Naive thymus-derived CD4-positive, alpha-beta T cell (primary cell): ENCODE measurements at regions not wholly inside any gene's neighbourhood (a gene's known extent, or its start where the extent isn't known, plus 50 kb on each side); places are given as distances from the start of the nearest gene placed in this dataset.

Experiments
- ATAC-seq: fragments of 150-1000 bp; cut with Tn5 transposase; 2 replicates; pipeline ENCODE4 v1.10.0; 2021; ENCODE audit warnings: mild to moderate bottlenecking, moderate library complexity
- CTCF ChIA-PET: fragments of 350-600 bp; sonication (Branson Sonifier 250); formaldehyde crosslinking; loops from one replicate; lab custom pipeline; 2021; ENCODE audit warnings: antibody characterized with exemption; lab: Charles Lee
- POLR2A ChIA-PET: fragments of 350-600 bp; sonication (Branson Sonifier 250); formaldehyde crosslinking; loops from one replicate; lab custom pipeline; 2021; ENCODE audit warnings: antibody characterized with exemption, inconsistent platforms; lab: Charles Lee
- DNase-seq, 9 donors: peaks; one replicate each; pipeline versions ENCODE4 v3.0.0 to v3.0.0-alpha.2; 2020 to 2022; ENCODE audit warnings: mixed read lengths in 1 of 9
- H3K27ac ChIP-seq: one replicate; pipeline ENCODE4 v1.7.0; 2013; ENCODE audit warnings: mild to moderate bottlenecking, low read depth, low read length, moderate library complexity
- H3K27me3 ChIP-seq, 2 donors: one replicate each; pipeline ENCODE4 v1.7.0; 2013; ENCODE audit warnings: low read length in 2 of 2, mild to moderate bottlenecking in 2 of 2, moderate library complexity in 2 of 2; ENCODE audit not compliant: control insufficient read depth in 2 of 2, insufficient read depth in 2 of 2
- H3K36me3 ChIP-seq, 3 experiments: 1 replicate in 2 of 3; 2 replicates in 1 of 3; pipeline ENCODE4 v1.7.0; 2013; ENCODE audit warnings: low read length in 3 of 3, mild to moderate bottlenecking in 3 of 3, moderate library complexity in 1 of 3; ENCODE audit not compliant: insufficient read depth in 3 of 3, control insufficient read depth in 2 of 3
- H3K4me1 ChIP-seq, 2 donors: one replicate each; pipeline ENCODE4 v1.7.0; 2013; ENCODE audit warnings: low read length in 2 of 2, mild to moderate bottlenecking in 2 of 2, moderate library complexity in 1 of 2; ENCODE audit not compliant: control insufficient read depth in 2 of 2, insufficient read depth in 2 of 2
- H3K4me3 ChIP-seq: 2 replicates; pipeline ENCODE4 v1.7.0; 2013; ENCODE audit warnings: mild to moderate bottlenecking, low read length
- H3K9me3 ChIP-seq, 3 experiments: 1 replicate in 2 of 3; 2 replicates in 1 of 3; pipeline ENCODE4 v1.7.0; 2013; ENCODE audit warnings: low read length in 3 of 3; ENCODE audit not compliant: control insufficient read depth in 2 of 3
- H3K27ac Mint-ChIP-seq, 9 donors: one replicate each; pipeline ENCODE4 v1.8.0; 2020 to 2022; ENCODE audit warnings: mixed read lengths in 9 of 9, mild to moderate bottlenecking in 8 of 9, moderate library complexity in 5 of 9, inconsistent platforms in 2 of 9
- H3K27me3 Mint-ChIP-seq, 5 donors: one replicate each; pipeline ENCODE4 v1.8.0; 2021 to 2022; ENCODE audit warnings: mixed read lengths in 5 of 5, mild to moderate bottlenecking in 1 of 5
- H3K36me3 Mint-ChIP-seq, 5 donors: one replicate each; pipeline ENCODE4 v1.8.0; 2020 to 2022; ENCODE audit warnings: mixed read lengths in 5 of 5, mild to moderate bottlenecking in 3 of 5, inconsistent platforms in 1 of 5
- H3K4me1 Mint-ChIP-seq, 7 donors: one replicate each; pipeline ENCODE4 v1.8.0; 2020 to 2022; ENCODE audit warnings: mixed read lengths in 7 of 7, mild to moderate bottlenecking in 3 of 7, inconsistent platforms in 1 of 7
- H3K4me3 Mint-ChIP-seq, 10 donors: one replicate each; pipeline ENCODE4 v1.8.0; 2020 to 2022; ENCODE audit warnings: mild to moderate bottlenecking in 10 of 10, mixed read lengths in 10 of 10, moderate library complexity in 6 of 10, inconsistent platforms in 2 of 10
- H3K9me3 Mint-ChIP-seq, 11 donors: one replicate each; pipeline ENCODE4 v1.8.0; 2020 to 2022; ENCODE audit warnings: mixed read lengths in 11 of 11, mild to moderate bottlenecking in 4 of 11, inconsistent platforms in 1 of 11, moderate library complexity in 1 of 11
- intact Hi-C, 2 donors: fragments of 100-400 bp; cut with micrococcal nuclease; formaldehyde crosslinking; loops; one replicate each; pipeline ENCODE4 v1.15.1; 2023

DNA sequence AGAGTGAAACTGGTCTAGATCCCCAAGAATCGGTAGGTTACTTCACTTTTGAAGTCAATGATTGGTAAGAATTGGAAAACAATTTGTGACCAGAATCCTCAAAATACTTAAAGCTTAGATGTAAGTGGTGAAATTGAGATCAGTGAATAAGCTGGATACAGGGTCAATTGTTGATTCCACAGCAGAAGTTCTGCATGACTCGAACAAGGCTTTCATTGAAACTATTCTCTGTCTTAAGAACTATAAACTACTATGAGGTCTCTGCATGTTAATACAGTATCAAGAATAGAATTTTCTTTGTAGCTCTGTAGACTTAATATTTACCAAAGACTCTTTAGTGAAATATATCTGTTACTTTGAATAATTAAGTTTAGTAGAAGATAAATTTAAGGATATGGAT is 324.2 kb upstream of the FIGN start:
- H3K36me3 ChIP-seq: no peaks in the 10 kb centered on the region
- ATAC-seq: no peak
- no peak overlapping the region for H3K4me3 ChIP-seq
- POLR2A ChIA-PET: no interaction called here
- H3K4me3 Mint-ChIP-seq: no peak overlapping the region
- H3K4me1 ChIP-seq: no peaks in the 10 kb centered on the region
- H3K27me3 Mint-ChIP-seq: no peaks in the 10 kb centered on the region
- H3K27me3 ChIP-seq: no peaks in the 10 kb centered on the region
- no peak overlapping the region for H3K27ac ChIP-seq
- peaks cover 0 to 15% (median 0%) of the 10 kb centered on the region in 11 donors for H3K9me3 Mint-ChIP-seq
- H3K36me3 Mint-ChIP-seq: peaks cover 0 to 3% (median 0%) of the 10 kb centered on the region in 5 donors
- CTCF ChIA-PET: no interaction called here
- no peaks in the 10 kb centered on the region for H3K4me1 Mint-ChIP-seq
- DNase-seq: no peak
- H3K27ac Mint-ChIP-seq: no peak overlapping the region
- intact Hi-C loops: loop anchor here in 1 of 2 donors (5.0 kb wide), 1 partner anchor 873 kb away; no protein-coding TSS in a partner anchor
- H3K9me3 ChIP-seq: no peaks in the 10 kb centered on the region

DNA sequence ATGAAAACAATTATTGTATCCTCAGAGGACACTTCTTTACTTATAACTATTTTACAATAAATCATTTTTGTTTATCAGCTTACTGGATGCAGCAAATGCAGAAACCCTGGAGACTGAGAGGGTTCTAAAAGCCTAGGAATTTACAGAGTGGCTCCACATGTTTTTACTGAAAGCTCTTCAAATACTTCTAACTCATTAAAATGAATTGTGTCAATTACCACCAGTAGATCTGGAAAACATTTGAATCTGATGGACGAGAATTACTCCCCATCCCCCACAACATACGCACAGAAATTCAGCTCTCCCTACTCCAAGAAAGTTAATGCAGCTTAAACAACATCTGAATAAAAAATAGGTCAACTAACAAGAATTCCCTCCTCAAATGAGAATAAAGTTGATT is 319.8 kb upstream of the FIGN start:
- Histone ChIP-seq H3K27ac (no peak overlapping the region), H3K4me1 (no peaks in the 10 kb centered on the region), H3K9me3 (no peaks in the 10 kb centered on the region), H3K27me3 (no peaks in the 10 kb centered on the region), H3K36me3 (no peaks in the 10 kb centered on the region), H3K4me3 (no peak overlapping the region)
- no peak overlapping the region for H3K27ac Mint-ChIP-seq
- DNase-seq (no peak), ATAC-seq (no peak)
- POLR2A ChIA-PET: no interaction called here
- CTCF ChIA-PET: no interaction called here
- H3K9me3 Mint-ChIP-seq: peaks cover 0 to 6% (median 0%) of the 10 kb centered on the region in 11 donors
- H3K4me1 Mint-ChIP-seq: no peaks in the 10 kb centered on the region
- no peak overlapping the region for H3K4me3 Mint-ChIP-seq
- H3K27me3 Mint-ChIP-seq: no peaks in the 10 kb centered on the region
- H3K36me3 Mint-ChIP-seq: peaks cover 0 to 3% (median 0%) of the 10 kb centered on the region in 5 donors
- intact Hi-C loops: no loop called here

DNA sequence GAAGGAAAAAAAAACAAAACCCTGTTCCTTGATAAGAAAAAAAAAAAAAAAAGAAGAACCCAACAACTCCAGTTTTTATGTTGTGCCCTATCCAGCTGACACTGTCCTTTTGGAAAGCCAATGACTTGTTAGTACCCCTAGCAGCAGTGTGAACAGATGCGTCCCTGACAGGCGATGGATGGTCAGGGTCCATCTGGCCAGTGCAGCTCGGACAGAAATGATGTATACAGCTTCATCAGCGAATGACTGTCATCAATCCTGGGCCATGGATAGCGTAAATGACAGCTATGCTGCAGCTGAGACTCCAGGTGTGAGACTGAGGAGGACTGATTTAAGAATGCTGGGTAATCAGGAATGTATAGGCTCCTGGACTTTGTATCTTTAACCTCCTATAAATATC is 318.8 kb upstream of the FIGN start:
- H3K4me3 Mint-ChIP-seq: no peak overlapping the region
- H3K4me1 Mint-ChIP-seq: no peaks in the 10 kb centered on the region
- ChIA-PET POLR2A (no interaction called here), CTCF (no interaction called here)
- DNase-seq: no peak
- no peak for ATAC-seq
- H3K36me3 Mint-ChIP-seq: peaks cover 0 to 3% (median 0%) of the 10 kb centered on the region in 5 donors
- peaks cover 0 to 6% (median 0%) of the 10 kb centered on the region in 11 donors for H3K9me3 Mint-ChIP-seq
- Histone ChIP-seq H3K36me3 (no peaks in the 10 kb centered on the region), H3K9me3 (no peaks in the 10 kb centered on the region), H3K4me3 (no peak overlapping the region), H3K4me1 (no peaks in the 10 kb centered on the region), H3K27ac (no peak overlapping the region), H3K27me3 (no peaks in the 10 kb centered on the region)
- intact Hi-C loops: no loop called here
- no peaks in the 10 kb centered on the region for H3K27me3 Mint-ChIP-seq
- no peak overlapping the region for H3K27ac Mint-ChIP-seq

DNA sequence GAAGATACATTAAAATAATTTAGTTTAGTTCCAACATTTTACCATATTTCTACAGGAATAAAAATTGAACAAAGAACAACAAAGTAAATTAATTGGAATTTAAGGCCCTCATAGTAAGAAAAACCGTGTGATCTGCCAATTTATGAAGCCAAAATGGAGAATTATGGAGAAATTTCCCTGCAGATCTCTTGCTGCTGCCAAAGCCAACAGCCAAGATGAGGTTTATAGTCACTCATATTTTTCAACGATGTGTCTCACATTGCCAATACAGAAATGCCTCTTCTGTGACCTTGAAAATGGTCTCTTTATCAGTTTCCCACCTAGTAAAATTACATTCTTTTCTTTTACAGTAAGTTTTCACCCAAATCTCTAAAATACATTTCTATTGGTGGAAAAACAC is 317.2 kb upstream of the FIGN start:
- no peak overlapping the region for H3K27ac ChIP-seq
- Mint-ChIP-seq H3K36me3 (peaks cover 0 to 3% (median 0%) of the 10 kb centered on the region in 5 donors), H3K4me3 (no peak overlapping the region), H3K27ac (no peak overlapping the region), H3K27me3 (no peaks in the 10 kb centered on the region), H3K4me1 (no peaks in the 10 kb centered on the region), H3K9me3 (peaks cover 0 to 8% (median 0%) of the 10 kb centered on the region in 11 donors)
- DNase-seq: no peak
- intact Hi-C loops: no loop called here
- CTCF ChIA-PET: no interaction called here
- H3K4me1 ChIP-seq: no peaks in the 10 kb centered on the region
- POLR2A ChIA-PET: no interaction called here
- no peak for ATAC-seq
- no peaks in the 10 kb centered on the region for H3K27me3 ChIP-seq
- no peaks in the 10 kb centered on the region for H3K36me3 ChIP-seq
- H3K9me3 ChIP-seq: no peaks in the 10 kb centered on the region
- H3K4me3 ChIP-seq: no peak overlapping the region

DNA sequence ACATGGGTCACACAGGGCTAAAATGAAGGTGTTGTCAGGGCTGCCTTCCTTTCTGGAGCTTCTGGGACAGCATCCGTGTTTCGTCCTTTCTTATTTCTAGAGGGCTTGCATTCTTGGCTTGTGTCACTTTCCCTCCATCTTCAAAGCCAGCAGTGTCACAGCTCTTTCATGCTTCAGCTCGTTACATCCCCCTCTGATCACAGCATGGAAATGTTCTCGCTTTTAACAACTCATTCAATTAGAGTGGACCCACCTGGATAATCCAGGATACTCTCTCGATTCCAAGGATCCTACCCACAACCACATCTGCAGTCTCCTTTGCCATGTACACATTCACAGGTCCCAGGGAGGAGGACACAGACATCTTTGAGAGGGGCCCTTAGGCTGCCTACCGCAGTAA is 316.2 kb upstream of the FIGN start:
- Mint-ChIP-seq H3K27me3 (no peaks in the 10 kb centered on the region), H3K36me3 (peaks cover 0 to 3% (median 0%) of the 10 kb centered on the region in 5 donors), H3K27ac (no peak overlapping the region), H3K4me3 (no peak overlapping the region), H3K4me1 (no peaks in the 10 kb centered on the region), H3K9me3 (peaks cover 0 to 10% (median 0%) of the 10 kb centered on the region in 11 donors)
- no peak overlapping the region for H3K27ac ChIP-seq
- ATAC-seq (no peak), DNase-seq (no peak)
- ChIA-PET CTCF (no interaction called here), POLR2A (no interaction called here)
- no peaks in the 10 kb centered on the region for H3K27me3 ChIP-seq
- H3K4me3 ChIP-seq: no peak overlapping the region
- H3K9me3 ChIP-seq: no peaks in the 10 kb centered on the region
- H3K36me3 ChIP-seq: no peaks in the 10 kb centered on the region
- no peaks in the 10 kb centered on the region for H3K4me1 ChIP-seq
- intact Hi-C loops: no loop called here

DNA sequence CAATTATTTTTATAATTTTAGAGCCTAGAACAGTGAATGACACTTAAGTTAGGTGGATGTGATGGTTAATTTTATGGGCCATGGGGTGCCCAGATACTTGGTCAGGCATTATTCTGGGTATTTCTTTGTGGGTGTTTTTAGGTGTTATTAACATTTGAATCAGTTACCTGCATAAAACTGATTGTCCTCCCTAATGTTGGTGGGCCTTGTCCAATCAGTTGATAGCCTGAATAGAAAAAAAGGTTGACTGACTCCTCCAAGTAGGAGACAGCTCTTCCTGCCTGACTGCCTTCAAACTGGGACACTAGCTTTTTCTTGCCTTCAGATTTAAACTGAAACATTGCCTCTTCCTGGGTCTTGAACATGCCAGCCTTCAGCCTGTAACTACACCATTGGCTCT is 312.9 kb upstream of the FIGN start:
- H3K4me3 Mint-ChIP-seq: no peak overlapping the region

DNA sequence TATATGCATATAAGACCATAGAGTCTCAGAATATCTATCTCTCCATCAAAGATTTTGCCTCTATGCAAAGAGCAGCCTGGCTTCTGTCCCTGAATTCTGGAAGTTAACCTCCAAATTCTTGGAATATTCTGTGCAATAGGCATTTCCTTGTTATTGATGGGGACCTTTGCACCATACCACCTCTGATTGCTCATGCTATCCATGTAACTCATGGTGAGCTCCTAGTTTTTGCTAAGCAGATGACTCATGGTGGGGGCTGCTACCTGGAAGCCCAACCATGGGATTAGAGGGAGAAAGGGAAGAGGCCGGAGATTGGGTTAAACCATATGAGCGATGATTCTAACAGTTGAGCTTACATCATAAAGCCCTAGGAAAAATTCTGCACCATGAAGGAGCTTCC is 310.2 kb upstream of the FIGN start:
- no peak overlapping the region for H3K27ac ChIP-seq
- intact Hi-C loops: no loop called here
- H3K27me3 Mint-ChIP-seq: no peaks in the 10 kb centered on the region
- CTCF ChIA-PET: no interaction called here
- DNase-seq (no peak), ATAC-seq (no peak)
- no peaks in the 10 kb centered on the region for H3K9me3 ChIP-seq
- no peaks in the 10 kb centered on the region for H3K36me3 Mint-ChIP-seq
- H3K4me3 Mint-ChIP-seq: no peak overlapping the region
- H3K27ac Mint-ChIP-seq: no peak overlapping the region
- no peaks in the 10 kb centered on the region for H3K36me3 ChIP-seq
- H3K9me3 Mint-ChIP-seq: peaks cover 0 to 10% (median 5%) of the 10 kb centered on the region in 11 donors
- no peak overlapping the region for H3K4me3 ChIP-seq
- H3K4me1 ChIP-seq: no peaks in the 10 kb centered on the region
- H3K27me3 ChIP-seq: no peaks in the 10 kb centered on the region
- POLR2A ChIA-PET: no interaction called here
- no peaks in the 10 kb centered on the region for H3K4me1 Mint-ChIP-seq

More for the DNA sequence above, 312.9 kb upstream of the FIGN start:
- H3K36me3 ChIP-seq: no peaks in the 10 kb centered on the region
- Mint-ChIP-seq H3K4me1 (no peaks in the 10 kb centered on the region), H3K27me3 (no peaks in the 10 kb centered on the region), H3K36me3 (no peaks in the 10 kb centered on the region), H3K9me3 (peaks cover 0 to 5% (median 2%) of the 10 kb centered on the region in 11 donors), H3K27ac (no peak overlapping the region)
- H3K9me3 ChIP-seq: no peaks in the 10 kb centered on the region
- ATAC-seq (no peak), DNase-seq (no peak)
- intact Hi-C loops: no loop called here
- H3K27ac ChIP-seq: no peak overlapping the region
- ChIA-PET POLR2A (no interaction called here), CTCF (no interaction called here)
- no peaks in the 10 kb centered on the region for H3K4me1 ChIP-seq
- no peaks in the 10 kb centered on the region for H3K27me3 ChIP-seq
- no peak overlapping the region for H3K4me3 ChIP-seq
